SK-N-SH (cell line): ENCODE measurements at regions not wholly inside any gene's neighbourhood (a gene's known extent, or its start where the extent isn't known, plus 50 kb on each side); places are given as distances from the start of the nearest gene placed in this dataset.

Experiments used
- CTCF ChIP-seq: fragments of 200-600 bp; sonication (generic); IDR thresholded peaks from 2 replicates; pipeline ENCODE4 v1.6.1; 2017; ENCODE audit warnings: antibody characterized with exemption, mild to moderate bottlenecking, moderate library complexity
- ELF1 ChIP-seq: IDR thresholded peaks from 2 replicates; pipeline ENCODE4 v1.4.0; 2012
- RAD21 ChIP-seq: IDR thresholded peaks from 2 replicates; pipeline ENCODE4 v1.6.1; 2012; ENCODE audit warnings: mild to moderate bottlenecking, low read length
- SIN3A ChIP-seq: IDR thresholded peaks from 2 replicates; pipeline ENCODE4 v1.6.1; 2012; ENCODE audit warnings: low read depth, mild to moderate bottlenecking, low read length, moderate library complexity, borderline replicate concordance

GRCh38 chr10:31705136-31705535 is 223.5 kb downstream of the ARHGAP12 start:
- no peak for TF ChIP-seq RAD21
- TF ChIP-seq CTCF: no peak
- no peak for TF ChIP-seq SIN3A
- TF ChIP-seq ELF1: no peak
